ENCODE measurements at regions not wholly inside any gene's neighbourhood (a gene's known extent, or its start where the extent isn't known, plus 50 kb on each side); places are given as distances from the start of the nearest gene placed in this dataset.

DNA sequence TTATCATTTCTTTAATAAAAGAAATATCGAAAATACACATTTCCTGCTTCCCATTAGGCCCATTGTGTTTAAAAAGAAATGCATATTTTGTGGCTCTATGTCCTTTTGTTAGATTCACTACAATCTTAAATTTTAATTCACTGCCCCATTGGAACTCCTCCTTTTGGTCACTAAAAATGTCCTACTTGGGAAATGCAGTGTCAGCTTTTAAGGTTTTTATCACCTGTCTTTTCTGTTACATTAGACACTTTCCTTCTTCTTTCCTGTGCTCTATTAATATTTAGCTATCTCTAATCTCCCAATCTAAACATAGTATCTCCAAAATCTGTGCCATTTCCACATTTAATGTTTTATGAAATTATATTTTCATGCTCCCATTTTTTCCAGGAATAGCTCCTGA lies 164.9 kb upstream of the SPOCK3 start (continued):
- TF ChIP-seq, protein P1, sequence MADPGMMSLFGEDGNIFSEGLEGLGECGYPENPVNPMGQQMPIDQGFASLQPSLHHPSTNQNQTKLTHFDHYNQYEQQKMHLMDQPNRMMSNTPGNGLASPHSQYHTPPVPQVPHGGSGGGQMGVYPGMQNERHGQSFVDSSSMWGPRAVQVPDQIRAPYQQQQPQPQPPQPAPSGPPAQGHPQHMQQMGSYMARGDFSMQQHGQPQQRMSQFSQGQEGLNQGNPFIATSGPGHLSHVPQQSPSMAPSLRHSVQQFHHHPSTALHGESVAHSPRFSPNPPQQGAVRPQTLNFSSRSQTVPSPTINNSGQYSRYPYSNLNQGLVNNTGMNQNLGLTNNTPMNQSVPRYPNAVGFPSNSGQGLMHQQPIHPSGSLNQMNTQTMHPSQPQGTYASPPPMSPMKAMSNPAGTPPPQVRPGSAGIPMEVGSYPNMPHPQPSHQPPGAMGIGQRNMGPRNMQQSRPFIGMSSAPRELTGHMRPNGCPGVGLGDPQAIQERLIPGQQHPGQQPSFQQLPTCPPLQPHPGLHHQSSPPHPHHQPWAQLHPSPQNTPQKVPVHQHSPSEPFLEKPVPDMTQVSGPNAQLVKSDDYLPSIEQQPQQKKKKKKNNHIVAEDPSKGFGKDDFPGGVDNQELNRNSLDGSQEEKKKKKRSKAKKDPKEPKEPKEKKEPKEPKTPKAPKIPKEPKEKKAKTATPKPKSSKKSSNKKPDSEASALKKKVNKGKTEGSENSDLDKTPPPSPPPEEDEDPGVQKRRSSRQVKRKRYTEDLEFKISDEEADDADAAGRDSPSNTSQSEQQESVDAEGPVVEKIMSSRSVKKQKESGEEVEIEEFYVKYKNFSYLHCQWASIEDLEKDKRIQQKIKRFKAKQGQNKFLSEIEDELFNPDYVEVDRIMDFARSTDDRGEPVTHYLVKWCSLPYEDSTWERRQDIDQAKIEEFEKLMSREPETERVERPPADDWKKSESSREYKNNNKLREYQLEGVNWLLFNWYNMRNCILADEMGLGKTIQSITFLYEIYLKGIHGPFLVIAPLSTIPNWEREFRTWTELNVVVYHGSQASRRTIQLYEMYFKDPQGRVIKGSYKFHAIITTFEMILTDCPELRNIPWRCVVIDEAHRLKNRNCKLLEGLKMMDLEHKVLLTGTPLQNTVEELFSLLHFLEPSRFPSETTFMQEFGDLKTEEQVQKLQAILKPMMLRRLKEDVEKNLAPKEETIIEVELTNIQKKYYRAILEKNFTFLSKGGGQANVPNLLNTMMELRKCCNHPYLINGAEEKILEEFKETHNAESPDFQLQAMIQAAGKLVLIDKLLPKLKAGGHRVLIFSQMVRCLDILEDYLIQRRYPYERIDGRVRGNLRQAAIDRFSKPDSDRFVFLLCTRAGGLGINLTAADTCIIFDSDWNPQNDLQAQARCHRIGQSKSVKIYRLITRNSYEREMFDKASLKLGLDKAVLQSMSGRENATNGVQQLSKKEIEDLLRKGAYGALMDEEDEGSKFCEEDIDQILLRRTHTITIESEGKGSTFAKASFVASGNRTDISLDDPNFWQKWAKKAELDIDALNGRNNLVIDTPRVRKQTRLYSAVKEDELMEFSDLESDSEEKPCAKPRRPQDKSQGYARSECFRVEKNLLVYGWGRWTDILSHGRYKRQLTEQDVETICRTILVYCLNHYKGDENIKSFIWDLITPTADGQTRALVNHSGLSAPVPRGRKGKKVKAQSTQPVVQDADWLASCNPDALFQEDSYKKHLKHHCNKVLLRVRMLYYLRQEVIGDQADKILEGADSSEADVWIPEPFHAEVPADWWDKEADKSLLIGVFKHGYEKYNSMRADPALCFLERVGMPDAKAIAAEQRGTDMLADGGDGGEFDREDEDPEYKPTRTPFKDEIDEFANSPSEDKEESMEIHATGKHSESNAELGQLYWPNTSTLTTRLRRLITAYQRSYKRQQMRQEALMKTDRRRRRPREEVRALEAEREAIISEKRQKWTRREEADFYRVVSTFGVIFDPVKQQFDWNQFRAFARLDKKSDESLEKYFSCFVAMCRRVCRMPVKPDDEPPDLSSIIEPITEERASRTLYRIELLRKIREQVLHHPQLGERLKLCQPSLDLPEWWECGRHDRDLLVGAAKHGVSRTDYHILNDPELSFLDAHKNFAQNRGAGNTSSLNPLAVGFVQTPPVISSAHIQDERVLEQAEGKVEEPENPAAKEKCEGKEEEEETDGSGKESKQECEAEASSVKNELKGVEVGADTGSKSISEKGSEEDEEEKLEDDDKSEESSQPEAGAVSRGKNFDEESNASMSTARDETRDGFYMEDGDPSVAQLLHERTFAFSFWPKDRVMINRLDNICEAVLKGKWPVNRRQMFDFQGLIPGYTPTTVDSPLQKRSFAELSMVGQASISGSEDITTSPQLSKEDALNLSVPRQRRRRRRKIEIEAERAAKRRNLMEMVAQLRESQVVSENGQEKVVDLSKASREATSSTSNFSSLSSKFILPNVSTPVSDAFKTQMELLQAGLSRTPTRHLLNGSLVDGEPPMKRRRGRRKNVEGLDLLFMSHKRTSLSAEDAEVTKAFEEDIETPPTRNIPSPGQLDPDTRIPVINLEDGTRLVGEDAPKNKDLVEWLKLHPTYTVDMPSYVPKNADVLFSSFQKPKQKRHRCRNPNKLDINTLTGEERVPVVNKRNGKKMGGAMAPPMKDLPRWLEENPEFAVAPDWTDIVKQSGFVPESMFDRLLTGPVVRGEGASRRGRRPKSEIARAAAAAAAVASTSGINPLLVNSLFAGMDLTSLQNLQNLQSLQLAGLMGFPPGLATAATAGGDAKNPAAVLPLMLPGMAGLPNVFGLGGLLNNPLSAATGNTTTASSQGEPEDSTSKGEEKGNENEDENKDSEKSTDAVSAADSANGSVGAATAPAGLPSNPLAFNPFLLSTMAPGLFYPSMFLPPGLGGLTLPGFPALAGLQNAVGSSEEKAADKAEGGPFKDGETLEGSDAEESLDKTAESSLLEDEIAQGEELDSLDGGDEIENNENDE (IDR thresholded peaks at IDR 0.05; ENCODE audit: insufficient replicate concordance, low read length), result no peak
- no peak for TF ChIP-seq JUND (IDR thresholded peaks at IDR 0.05; ENCODE audit: low read length)
